HEK293 (cell line): ENCODE measurements at regions not wholly inside any gene's neighbourhood (a gene's known extent, or its start where the extent isn't known, plus 50 kb on each side); places are given as distances from the start of the nearest gene placed in this dataset.

Experiments
- CTCF ChIA-PET: fragments of 350-600 bp; formaldehyde crosslinking; extraction: SDS; loops from one replicate; lab custom pipeline; 2021; ENCODE audit warnings: antibody characterized with exemption; lab: Yijun Ruan, JAX
- POLR2A ChIA-PET: fragments of 300-600 bp; formaldehyde crosslinking; extraction: SDS; loops from one replicate; lab custom pipeline; 2020; ENCODE audit warnings: antibody characterized with exemption, inconsistent platforms; lab: Yijun Ruan, JAX
- H3K27ac ChIP-seq: fragments of 200-500 bp; sonication (Bioruptor generic); 2 replicates; pipeline ENCODE4 v1.5.1; 2014; ENCODE audit warnings: low read depth, low read length, control low read depth, inconsistent platforms; ENCODE audit errors: extremely low read depth
- H3K36me3 ChIP-seq, 2 experiments: fragments of 200-500 bp in 1 of 2; sonication (Bioruptor generic) in 1 of 2; 1 replicate in 1 of 2; 2 replicates in 1 of 2; pipeline ENCODE4 v1.5.1; 2014 to 2017; ENCODE audit warnings: inconsistent platforms in 2 of 2, low read length in 2 of 2; ENCODE audit not compliant: control insufficient read depth in 2 of 2, insufficient read depth in 1 of 2
- H3K4me1 ChIP-seq: fragments of 200-500 bp; sonication (Bioruptor generic); 2 replicates; pipeline ENCODE4 v1.5.1; 2014; ENCODE audit warnings: mild to moderate bottlenecking, low read length, inconsistent platforms; ENCODE audit not compliant: control insufficient read depth, insufficient read depth
- H3K4me3 ChIP-seq: 2 replicates; pipeline ENCODE4 v1.5.1; 2011; ENCODE audit warnings: low read depth, mild to moderate bottlenecking, control low read depth, low read length, moderate library complexity
- H3K9me3 ChIP-seq: fragments of 200-500 bp; sonication (Bioruptor generic); 2 replicates; pipeline ENCODE4 v1.5.1; 2014; ENCODE audit warnings: low read depth, low read length, inconsistent platforms; ENCODE audit not compliant: control insufficient read depth, insufficient read depth
- ZNF16 ChIP-seq: fragments of 450-650 bp; formaldehyde crosslinking; IDR thresholded peaks from 2 replicates; pipeline ENCODE4 v1.5.1; 2016; ENCODE audit warnings: low read depth, missing biosample characterization, missing genetic modification characterization
- ZNF221 ChIP-seq: fragments of 450-650 bp; formaldehyde crosslinking; IDR thresholded peaks from 2 replicates; pipeline ENCODE4 v1.5.1; 2017; ENCODE audit warnings: missing biosample characterization, missing genetic modification characterization, borderline replicate concordance
- ZNF248 ChIP-seq: fragments of 450-650 bp; formaldehyde crosslinking; IDR thresholded peaks from 2 replicates; pipeline ENCODE4 v1.5.1; 2017; ENCODE audit warnings: missing biosample characterization, missing genetic modification characterization
- ZNF280D ChIP-seq: fragments of 450-650 bp; formaldehyde crosslinking; IDR thresholded peaks from 2 replicates; pipeline ENCODE4 v1.5.1; 2016; ENCODE audit warnings: missing biosample characterization, missing genetic modification characterization
- ZNF324 ChIP-seq: fragments of 450-650 bp; formaldehyde crosslinking; IDR thresholded peaks from 2 replicates; pipeline ENCODE4 v1.5.1; 2016; ENCODE audit warnings: missing biosample characterization, missing genetic modification characterization
- ZNF596 ChIP-seq: fragments of 450-650 bp; IDR thresholded peaks from 2 replicates; pipeline ENCODE4 v1.5.0; 2018; ENCODE audit warnings: missing biosample characterization, mild to moderate bottlenecking, missing genetic modification characterization, moderate library complexity
- ZNF639 ChIP-seq: fragments of 450-650 bp; formaldehyde crosslinking; IDR thresholded peaks from 2 replicates; pipeline ENCODE4 v1.5.1; 2016; ENCODE audit warnings: missing biosample characterization, missing genetic modification characterization
- ZNF654 ChIP-seq: fragments of 450-650 bp; formaldehyde crosslinking; IDR thresholded peaks from 2 replicates; pipeline ENCODE4 v1.5.1; 2016; ENCODE audit warnings: low read depth, missing biosample characterization, missing genetic modification characterization
- ZNF660 ChIP-seq: fragments of 450-650 bp; IDR thresholded peaks from 2 replicates; pipeline ENCODE4 v1.5.1; 2018; ENCODE audit warnings: missing biosample characterization, mild to moderate bottlenecking, missing genetic modification characterization
- ZNF707 ChIP-seq: fragments of 450-650 bp; formaldehyde crosslinking; IDR thresholded peaks from 2 replicates; pipeline ENCODE4 v1.5.1; 2016; ENCODE audit warnings: missing biosample characterization, missing genetic modification characterization
- ZNF747 ChIP-seq: fragments of 450-650 bp; formaldehyde crosslinking; IDR thresholded peaks from 2 replicates; pipeline ENCODE4 v1.5.1; 2016; ENCODE audit warnings: missing biosample characterization, missing genetic modification characterization
- ZNF791 ChIP-seq: fragments of 450-650 bp; formaldehyde crosslinking; IDR thresholded peaks from 2 replicates; pipeline ENCODE4 v1.5.1; 2016; ENCODE audit warnings: missing biosample characterization, missing genetic modification characterization
- ZNF792 ChIP-seq: fragments of 450-650 bp; formaldehyde crosslinking; IDR thresholded peaks from 2 replicates; pipeline ENCODE4 v1.5.1; 2016; ENCODE audit warnings: missing biosample characterization, missing genetic modification characterization
- ZSCAN30 ChIP-seq: fragments of 450-650 bp; IDR thresholded peaks from 2 replicates; pipeline ENCODE4 v1.5.1; 2018; ENCODE audit warnings: missing biosample characterization, mild to moderate bottlenecking, missing genetic modification characterization, moderate library complexity
- TF ChIP-seq, protein P1 (sequence below): fragments of 450-650 bp; formaldehyde crosslinking; IDR thresholded peaks from 2 replicates; pipeline ENCODE4 v1.5.1; 2017; ENCODE audit warnings: missing biosample characterization, mild to moderate bottlenecking, missing genetic modification characterization, moderate library complexity

DNA sequence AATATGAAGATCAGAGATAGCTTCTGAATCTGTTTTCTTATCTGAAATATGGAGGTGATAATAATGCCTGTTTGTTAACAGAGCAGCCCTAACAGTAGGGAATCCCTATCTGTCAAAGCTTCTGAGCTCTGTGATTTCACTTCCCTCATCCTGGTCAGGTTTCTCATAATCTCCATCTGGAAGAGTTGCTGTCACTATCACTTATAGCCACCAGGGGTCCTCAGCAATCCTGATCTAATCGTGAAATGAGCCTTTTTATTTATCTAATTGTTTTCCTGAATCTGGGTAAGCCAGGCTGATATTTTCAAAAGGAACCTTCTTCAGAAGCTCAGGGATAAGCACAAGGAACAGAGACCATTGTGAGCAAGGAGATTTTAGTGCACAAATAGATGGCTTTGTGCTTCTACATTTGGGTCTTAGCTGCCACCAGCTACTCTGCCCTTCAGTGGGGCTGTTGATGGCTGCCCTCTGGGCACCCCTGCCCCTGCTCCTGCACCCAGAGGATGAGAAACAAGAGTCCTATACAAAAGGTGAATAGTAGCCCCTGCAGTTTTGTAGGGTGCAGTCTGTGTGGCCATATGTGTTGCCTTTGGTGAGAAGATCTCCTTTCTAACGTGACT lies 196.4 kb upstream of the RADX start:
- Histone ChIP-seq H3K27ac (no peak overlapping the region), H3K4me3 (no peak overlapping the region), H3K4me1 (no peaks in the 10 kb centered on the region), H3K9me3 (no peaks in the 10 kb centered on the region; the same call in 1 of the 2 replicates), H3K36me3 (no peaks in the 10 kb centered on the region)
- ChIA-PET CTCF (interaction anchor here (0.5 to 3.0 kb wide), 31 partner anchors 8 to 1413 kb away, joined by 3 to 29 read pairs (median 4); no protein-coding TSS in a partner anchor), POLR2A (no interaction called here)
- 0 out of 2 replicates have a peak, but pooled peaks have one; percentile 27 for TF ChIP-seq ZNF660 (tag by site-specific recombination)
- TF ChIP-seq ZNF654 = peak; percentile 62
- TF ChIP-seq ZNF791 (tag by site-specific recombination) = no peak

DNA sequence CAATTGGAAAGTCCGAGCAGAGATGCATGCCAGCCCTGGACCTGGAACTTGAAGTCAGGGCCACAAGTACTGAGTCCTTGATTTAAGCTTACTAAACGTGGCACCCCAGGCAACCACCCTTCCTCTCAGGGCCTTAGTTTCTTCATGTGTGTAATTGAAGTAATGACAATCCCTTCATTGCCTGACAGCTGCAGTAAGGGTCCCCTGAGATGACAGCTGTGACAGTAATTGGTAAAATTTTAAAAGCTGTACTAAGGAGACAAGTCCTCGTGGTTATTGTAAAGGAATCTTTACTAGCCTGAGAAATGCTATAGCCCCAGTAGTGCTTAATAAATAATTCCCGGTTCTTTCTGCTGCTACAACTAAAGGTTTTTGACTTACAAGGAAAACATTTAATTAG lies 175.1 kb upstream of the RADX start:
- Histone ChIP-seq H3K27ac (no peak overlapping the region), H3K4me1 (no peaks in the 10 kb centered on the region), H3K9me3 (no peaks in the 10 kb centered on the region), H3K36me3 (no peaks in the 10 kb centered on the region), H3K4me3 (no peak overlapping the region)
- ChIA-PET CTCF (interaction anchor here (0.5 kb wide), 1 partner anchor 856 kb away, joined by 4 read pairs; no protein-coding TSS in a partner anchor), POLR2A (no interaction called here)
- no peak for TF ChIP-seq ZNF707 (tag by site-specific recombination)
- TF ChIP-seq ZSCAN30 (tag by site-specific recombination) = no peak
- no peak for TF ChIP-seq ZNF792 (tag by site-specific recombination)
- TF ChIP-seq ZNF747 (tag by site-specific recombination) = no peak
- TF ChIP-seq, protein P1, sequence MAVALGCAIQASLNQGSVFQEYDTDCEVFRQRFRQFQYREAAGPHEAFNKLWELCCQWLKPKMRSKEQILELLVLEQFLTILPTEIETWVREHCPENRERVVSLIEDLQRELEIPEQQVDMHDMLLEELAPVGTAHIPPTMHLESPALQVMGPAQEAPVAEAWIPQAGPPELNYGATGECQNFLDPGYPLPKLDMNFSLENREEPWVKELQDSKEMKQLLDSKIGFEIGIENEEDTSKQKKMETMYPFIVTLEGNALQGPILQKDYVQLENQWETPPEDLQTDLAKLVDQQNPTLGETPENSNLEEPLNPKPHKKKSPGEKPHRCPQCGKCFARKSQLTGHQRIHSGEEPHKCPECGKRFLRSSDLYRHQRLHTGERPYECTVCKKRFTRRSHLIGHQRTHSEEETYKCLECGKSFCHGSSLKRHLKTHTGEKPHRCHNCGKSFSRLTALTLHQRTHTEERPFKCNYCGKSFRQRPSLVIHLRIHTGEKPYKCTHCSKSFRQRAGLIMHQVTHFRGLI (tag by site-specific recombination) = no peak

DNA sequence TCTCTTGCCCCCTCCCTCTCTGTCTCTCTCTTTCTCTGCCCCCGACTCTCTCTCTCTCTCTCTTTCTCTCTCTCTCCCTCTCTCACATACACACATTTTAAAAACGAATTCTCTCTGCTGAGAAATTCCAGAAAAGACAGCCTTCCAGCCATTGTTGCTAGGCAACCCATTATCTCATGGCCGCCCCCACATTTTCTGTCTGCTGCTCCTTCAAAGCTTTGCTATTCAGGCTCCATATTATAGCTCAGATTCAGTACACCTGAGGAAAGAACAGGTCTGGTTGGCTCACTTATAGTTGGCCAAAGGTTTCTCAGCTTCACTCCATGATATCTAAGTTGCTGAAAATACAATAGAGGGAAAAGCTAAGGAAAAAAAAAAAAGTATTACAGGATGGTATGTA lies 174.4 kb upstream of the RADX start:
- H3K9me3 ChIP-seq = no peaks in the 10 kb centered on the region
- H3K36me3 ChIP-seq = no peaks in the 10 kb centered on the region
- ChIA-PET CTCF (no interaction called here), POLR2A (no interaction called here)
- no peak for TF ChIP-seq ZNF16
- 0 out of 2 replicates have a peak, but pooled peaks have one; percentile 18 for TF ChIP-seq ZNF596 (tag by site-specific recombination)
- TF ChIP-seq ZNF280D (tag by site-specific recombination) = no peak
- TF ChIP-seq ZNF221 (tag by site-specific recombination) = no peak
- TF ChIP-seq ZNF639 (tag by site-specific recombination) = no peak
- no peak for TF ChIP-seq ZNF248
- no peak for TF ChIP-seq ZNF324 (tag by site-specific recombination)
- no peaks in the 10 kb centered on the region for H3K4me1 ChIP-seq
- no peak overlapping the region for H3K27ac ChIP-seq
- no peak overlapping the region for H3K4me3 ChIP-seq
